GM10266 (cell line): ENCODE measurements at regions not wholly inside any gene's neighbourhood (a gene's known extent, or its start where the extent isn't known, plus 50 kb on each side); places are given as distances from the start of the nearest gene placed in this dataset.

Experiments used
- DNase-seq: peaks from one replicate; pipeline ENCODE4 v3.0.0; 2012; ENCODE audit errors: extremely low spot score
- CTCF ChIP-seq: IDR thresholded peaks from 2 replicates; pipeline ENCODE4 v1.5.1; 2012; ENCODE audit warnings: mild to moderate bottlenecking, low read depth; ENCODE audit not compliant: control insufficient read depth, insufficient read depth; ENCODE audit errors: missing control alignments

GRCh38 chr7:25503306-25503705 lies 275.0 kb upstream of the NPVF start:
- TF ChIP-seq CTCF, result no peak
- DNase-seq, result no peak

GRCh38 chr7:25512061-25512687 lies 283.9 kb upstream of the NPVF start:
- DNase-seq, result no peak
- TF ChIP-seq CTCF, result no peak

GRCh38 chr7:25515633-25516275 lies 287.5 kb upstream of the NPVF start:
- DNase-seq, result no peak
- TF ChIP-seq CTCF, result no peak

DNA sequence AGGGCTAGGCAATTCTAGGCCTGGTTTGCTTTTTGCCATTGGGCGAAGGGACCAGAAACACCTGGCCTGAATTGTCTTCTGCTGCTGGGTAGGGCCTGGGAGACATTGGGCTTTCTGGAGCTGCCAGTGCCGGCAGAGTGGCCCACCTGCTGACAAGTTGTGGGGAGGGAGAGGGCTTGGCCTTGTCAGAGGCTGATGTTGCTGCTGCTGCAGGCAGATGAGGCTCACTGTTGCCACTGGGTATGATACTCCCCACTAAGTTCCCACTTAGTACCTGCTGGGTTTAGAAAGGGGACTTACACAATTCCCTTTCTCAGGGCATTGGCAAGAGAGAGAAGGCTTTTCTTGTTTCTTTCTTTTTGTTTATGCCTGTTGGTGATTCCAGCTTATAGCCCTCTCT lies 289.6 kb upstream of the NPVF start:
- DNase-seq, result no peak
- no peak for TF ChIP-seq CTCF

GRCh38 chr7:25520017-25520416 lies 291.7 kb upstream of the NPVF start:
- no peak for DNase-seq
- no peak for TF ChIP-seq CTCF

- no peak for DNase-seq
- TF ChIP-seq CTCF, result no peak
Measured at GRCh38 chr7:25520516-25520915, 292.2 kb upstream of the NPVF start.

DNA sequence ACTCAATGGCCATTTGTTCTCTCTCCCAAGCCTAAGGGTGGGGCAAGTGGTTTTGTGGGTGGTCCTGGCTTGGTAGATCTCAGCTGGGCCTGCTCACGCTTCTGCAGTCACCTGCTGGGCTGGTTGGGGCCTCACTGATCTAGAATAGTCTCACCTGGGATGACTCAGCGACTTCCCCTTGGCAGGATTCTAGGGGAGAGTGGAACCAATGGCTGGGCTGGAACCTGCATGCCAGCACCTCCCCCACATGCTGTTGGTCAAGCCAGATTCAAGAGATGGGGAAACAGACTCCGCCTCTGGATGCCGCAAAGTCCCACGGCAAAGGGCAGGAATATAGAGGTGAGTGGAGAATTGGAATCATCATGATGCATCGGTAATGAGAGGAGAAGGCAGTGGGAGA lies 292.9 kb upstream of the NPVF start:
- no peak for TF ChIP-seq CTCF

More for the DNA sequence above, 292.9 kb upstream of the NPVF start:
- no peak for DNase-seq
